CD4-positive, alpha-beta T cell treated with Interleukin-15 for 4 hours (primary cell): ENCODE measurements at regions not wholly inside any gene's neighbourhood (a gene's known extent, or its start where the extent isn't known, plus 50 kb on each side); places are given as distances from the start of the nearest gene placed in this dataset.

Experiments
- DNase-seq: peaks from one replicate; pipeline ENCODE4 v3.0.0-alpha.2; 2020; ENCODE audit warnings: low spot score

GRCh38 chr11:82676483-82677094, 57.1 kb downstream of the FAM181B start:
- DNase-seq: no peak

- no peak for DNase-seq
Measured at GRCh38 chr11:82675838-82676237, 57.8 kb downstream of the FAM181B start.

DNA sequence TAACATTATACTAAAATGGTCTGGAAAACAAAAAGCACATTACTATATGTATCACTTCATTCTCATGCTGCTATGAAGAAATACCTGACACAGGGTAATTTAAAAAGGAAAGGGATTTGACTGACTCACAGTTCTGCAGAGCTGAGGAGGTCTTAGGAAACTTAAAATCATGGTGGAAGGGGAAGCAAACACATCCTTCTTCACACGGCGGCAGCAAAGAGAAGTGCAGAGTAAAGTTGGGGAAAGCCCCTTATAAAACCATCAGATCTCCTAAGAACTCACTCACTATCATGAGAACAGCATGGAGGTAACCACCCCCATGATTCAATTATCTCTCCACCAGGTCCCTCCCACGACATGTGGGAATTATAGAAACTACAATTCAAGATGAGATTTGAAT, 60.0 kb downstream of the FAM181B start:
- no peak for DNase-seq

GRCh38 chr11:82671451-82671850, 62.2 kb downstream of the FAM181B start:
- no peak for DNase-seq

DNA sequence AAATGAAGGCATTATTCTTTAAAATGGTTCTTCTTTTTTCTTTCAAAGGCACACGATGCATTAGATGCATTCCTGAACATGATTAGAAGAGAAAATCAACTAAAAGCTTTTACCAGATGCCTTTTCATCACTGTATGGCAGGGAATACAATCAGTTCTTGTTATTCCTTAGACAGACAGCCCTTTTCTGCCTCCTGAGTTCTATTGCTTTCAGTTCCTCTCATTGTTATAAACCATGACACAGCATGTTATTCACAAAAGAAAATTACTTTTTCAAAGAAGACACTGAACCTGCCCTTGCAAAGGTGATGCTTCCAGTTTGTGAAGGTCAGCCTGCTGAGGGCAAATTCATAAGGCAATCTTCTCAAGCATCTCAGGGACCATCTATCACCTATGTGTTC, 70.1 kb downstream of the FAM181B start:
- DNase-seq: no peak

DNA sequence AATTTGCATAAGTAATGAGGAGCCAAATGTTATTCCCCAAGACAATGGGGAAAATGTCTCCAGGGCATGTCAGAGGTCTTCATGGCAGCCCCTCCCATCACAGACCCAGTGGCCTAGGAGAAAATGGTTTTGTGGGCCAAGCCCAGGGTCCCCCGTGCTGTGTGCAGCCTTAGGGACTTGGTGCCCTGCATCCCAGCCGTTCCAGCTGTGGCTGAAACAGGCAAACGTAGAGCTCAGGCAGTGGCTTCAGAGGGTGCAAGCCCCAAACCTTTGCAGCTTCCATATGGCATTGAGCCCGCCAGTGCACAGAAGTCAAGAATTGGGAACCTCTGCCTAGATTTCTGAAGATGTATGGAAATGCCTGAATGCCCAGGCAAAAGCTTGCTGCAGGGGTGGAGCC, 79.9 kb downstream of the FAM181B start:
- DNase-seq: no peak

DNA sequence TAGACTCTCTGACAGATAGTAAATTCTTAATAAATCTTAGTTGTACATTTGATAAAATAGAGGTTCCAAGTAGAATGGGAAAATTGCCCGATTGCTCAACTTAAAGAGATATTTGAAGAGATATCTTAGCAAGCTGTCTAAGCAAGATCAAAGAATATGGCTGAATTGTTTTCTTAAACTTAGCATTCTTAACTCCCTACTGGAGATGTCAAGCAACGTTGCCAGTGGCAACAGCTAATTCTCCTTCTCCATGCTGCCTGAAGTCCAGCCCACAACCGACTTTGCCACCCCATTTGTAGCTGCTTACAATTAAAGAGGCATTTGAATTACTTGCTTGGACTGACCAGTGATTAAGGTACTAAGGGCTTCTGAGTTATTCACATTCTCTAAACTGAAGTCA, 94.4 kb downstream of the FAM181B start:
- DNase-seq: no peak

- DNase-seq: no peak
Measured at GRCh38 chr11:82636615-82637014, 97.0 kb downstream of the FAM181B start.

- no peak for DNase-seq
Measured at GRCh38 chr11:82634091-82634490, 99.6 kb downstream of the FAM181B start.

DNA sequence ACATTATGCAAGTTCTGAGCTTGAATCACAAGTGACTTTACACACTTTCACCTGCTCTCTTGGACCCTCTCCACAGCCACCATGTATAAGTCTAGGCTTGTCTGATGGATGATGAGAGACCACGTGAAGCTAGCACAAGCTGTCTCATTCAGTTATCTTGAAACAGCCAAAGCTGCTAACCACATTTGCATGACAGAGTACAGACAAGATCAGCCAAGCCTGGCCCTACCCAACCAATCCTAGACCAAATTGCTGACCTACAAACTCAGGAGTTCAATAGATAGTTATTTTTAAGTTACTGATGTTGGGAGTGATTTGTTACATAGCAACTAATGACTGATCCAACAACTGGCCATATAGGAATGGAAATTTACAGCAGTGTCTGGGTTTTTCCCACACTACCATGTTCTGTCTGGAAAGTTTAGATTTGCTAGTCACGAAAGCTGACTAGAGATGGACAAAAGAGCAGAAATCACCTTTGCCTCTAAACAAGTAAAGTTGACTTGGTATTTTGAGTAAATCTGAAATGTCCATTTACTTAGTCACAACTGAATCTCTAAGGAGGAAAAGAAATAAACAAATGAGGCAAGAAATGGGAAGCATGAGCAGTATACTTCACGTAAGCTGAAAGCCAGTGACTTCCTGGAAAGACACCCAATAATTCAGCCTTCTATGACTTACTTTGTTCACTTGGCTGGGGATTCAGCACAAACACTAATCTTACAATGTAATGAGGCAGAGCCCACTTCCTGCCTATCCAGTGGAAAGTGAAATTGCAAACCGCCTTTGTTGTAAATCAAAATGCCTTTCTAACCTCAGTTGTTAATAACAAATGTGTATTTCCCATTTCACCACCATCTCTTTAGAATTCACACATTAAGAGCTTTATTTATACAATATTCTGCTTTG, 101.7 kb downstream of the FAM181B start:
- no peak for DNase-seq

DNA sequence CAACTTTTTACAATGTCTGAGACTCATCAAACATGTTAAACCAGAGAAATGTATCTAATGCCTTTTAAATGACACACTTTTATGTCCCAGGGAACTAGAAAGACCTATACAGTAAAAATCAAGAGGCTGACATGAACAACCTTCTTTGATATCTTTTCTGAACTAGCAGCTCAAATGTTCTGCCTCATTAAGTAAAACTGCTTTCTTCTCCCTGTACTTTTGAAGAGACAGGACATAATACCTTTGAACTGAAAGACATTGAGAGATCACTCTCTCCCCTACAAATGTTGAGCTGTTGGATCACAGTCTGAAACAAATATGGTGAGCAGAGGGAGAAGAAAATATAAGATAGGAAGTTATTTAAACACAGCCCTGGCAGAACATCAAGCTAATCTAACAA, 123.0 kb downstream of the FAM181B start:
- no peak for DNase-seq

- DNase-seq: no peak
Measured at GRCh38 chr11:82606738-82607137, 126.9 kb downstream of the FAM181B start.

GRCh38 chr11:82601711-82602110, 132.0 kb downstream of the FAM181B start:
- no peak for DNase-seq

DNA sequence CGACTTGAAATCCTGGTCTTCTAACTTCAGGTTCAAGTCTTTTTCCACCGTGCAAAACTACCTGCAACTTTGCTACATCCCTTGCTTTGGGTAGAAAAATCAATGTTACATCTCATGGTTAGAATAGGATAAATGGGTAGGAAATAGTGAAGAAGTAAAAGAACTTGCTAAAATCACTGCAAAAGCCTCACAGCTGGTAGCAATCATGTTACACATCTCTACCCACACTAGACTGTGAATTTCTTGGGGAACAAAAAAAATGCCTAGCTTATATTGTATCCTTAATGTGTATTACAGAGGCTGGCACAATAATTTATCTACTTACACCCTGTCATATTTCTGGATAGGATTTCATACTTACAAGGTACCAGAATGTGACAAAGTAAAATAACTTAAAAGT, 133.8 kb downstream of the FAM181B start:
- DNase-seq: no peak

GRCh38 chr11:82586581-82586980, 147.1 kb downstream of the FAM181B start:
- DNase-seq: no peak

- DNase-seq: no peak
Measured at GRCh38 chr11:82577246-82577645, 156.4 kb downstream of the FAM181B start.

GRCh38 chr11:82560836-82561235, 172.8 kb downstream of the FAM181B start:
- DNase-seq: no peak

DNA sequence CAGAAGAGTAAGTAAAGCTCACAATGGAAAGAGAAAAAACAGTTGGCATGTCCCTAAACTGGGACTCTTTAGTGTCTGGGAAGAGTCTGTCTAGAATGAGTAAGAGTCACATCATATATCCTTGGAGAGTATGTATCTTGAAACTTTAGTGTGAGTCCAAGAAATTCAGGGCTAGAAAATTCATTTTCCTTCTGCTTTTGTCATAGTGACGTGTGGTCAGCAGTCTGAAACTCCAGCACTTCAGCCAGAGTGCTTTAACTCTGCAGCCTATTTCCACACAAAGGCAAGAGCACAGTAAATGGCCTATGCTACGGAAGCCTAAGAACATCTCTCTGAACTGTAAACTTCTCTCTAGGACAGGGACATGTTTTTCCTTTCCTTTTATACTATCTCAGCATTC, 174.1 kb downstream of the FAM181B start:
- DNase-seq: no peak

DNA sequence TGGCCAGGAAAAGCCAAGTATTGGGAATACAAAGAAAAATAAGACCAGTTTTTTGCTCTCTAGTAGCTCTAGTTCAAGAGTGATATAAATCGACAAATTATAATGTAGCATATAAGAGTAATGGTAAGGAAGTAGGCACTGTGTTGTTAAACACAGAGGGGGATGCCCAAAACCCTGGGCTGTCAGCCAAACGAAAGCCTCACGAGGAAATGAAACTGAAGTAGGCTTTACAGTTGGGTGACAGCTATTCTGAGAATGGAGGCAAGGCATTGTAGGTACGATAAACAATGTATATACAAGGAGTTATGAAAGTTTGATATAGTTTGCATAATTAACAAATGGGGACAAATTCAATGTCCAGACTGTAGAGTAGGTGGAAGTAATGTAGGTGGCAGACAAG, 176.4 kb downstream of the FAM181B start:
- no peak for DNase-seq

DNA sequence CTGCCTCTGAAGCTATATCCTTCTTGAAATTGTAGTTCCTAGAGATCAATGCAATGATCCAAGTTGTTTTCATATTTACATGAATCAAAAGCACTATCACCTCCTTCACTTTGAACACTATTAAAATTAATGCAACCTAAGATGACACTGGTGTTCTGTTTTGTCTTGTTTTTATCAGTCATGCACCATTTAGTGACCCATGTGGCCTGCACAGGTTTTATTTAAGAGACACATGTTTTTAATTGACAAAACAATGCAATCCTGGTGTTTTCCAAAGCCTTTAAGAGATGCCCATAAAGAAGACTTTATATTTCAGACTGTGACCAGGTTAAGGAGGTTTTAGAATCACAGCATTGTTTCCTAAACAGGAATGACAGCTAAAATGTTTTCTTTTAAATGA, 177.5 kb downstream of the FAM181B start:
- no peak for DNase-seq

- no peak for DNase-seq
Measured at GRCh38 chr11:82546661-82547557, 186.8 kb downstream of the FAM181B start.

GRCh38 chr11:82539669-82540068, 194.0 kb downstream of the FAM181B start:
- DNase-seq: no peak

- DNase-seq: no peak
Measured at GRCh38 chr11:82536706-82537105, 197.0 kb downstream of the FAM181B start.
